Thoracic aorta (tissue), 2 donors: ENCODE measurements at regions not wholly inside any gene's neighbourhood (a gene's known extent, or its start where the extent isn't known, plus 50 kb on each side); places are given as distances from the start of the nearest gene placed in this dataset.

ENCODE experiments used
- ATAC-seq: fragments of 150-250 bp; one replicate; pipeline ENCODE4 v1.8.0; 2017; ENCODE audit warnings: low read depth; ENCODE audit not compliant: insufficient number of reproducible peaks, low FRiP score
- DNase-seq: peaks from one replicate; pipeline ENCODE4 v3.0.0-alpha.2; 2020; ENCODE audit warnings: low spot score
- H3K27ac ChIP-seq, 2 donors: fragments of 200-600 bp; sonication (generic); 1 replicate in 1 of 2; 2 replicates in 1 of 2; pipeline ENCODE4 v1.5.1; 2016; ENCODE audit warnings: mild to moderate bottlenecking in 2 of 2, moderate library complexity in 2 of 2
- H3K27me3 ChIP-seq: fragments of 200-600 bp; sonication (generic); replicated peaks from 2 replicates; pipeline ENCODE4 v1.6.0; 2016; ENCODE audit warnings: mild to moderate bottlenecking; ENCODE audit not compliant: insufficient read depth
- H3K36me3 ChIP-seq: fragments of 200-600 bp; sonication (generic); one replicate; pipeline ENCODE4 v1.5.1; 2016
- H3K4me1 ChIP-seq, 2 donors: fragments of 200-600 bp; sonication (generic); 1 replicate in 1 of 2; 2 replicates in 1 of 2; pipeline versions ENCODE4 v1.5.1 to v1.6.0; 2016; ENCODE audit warnings: low read depth in 2 of 2, mild to moderate bottlenecking in 1 of 2; ENCODE audit not compliant: control insufficient read depth in 1 of 2
- H3K4me3 ChIP-seq: fragments of 200-600 bp; sonication (generic); 2 replicates; pipeline ENCODE4 v1.5.1; 2016; ENCODE audit warnings: mild to moderate bottlenecking
- H3K9me3 ChIP-seq: fragments of 200-600 bp; sonication (generic); 2 replicates; pipeline ENCODE4 v1.5.1; 2016
- TF ChIP-seq, protein P1 (sequence below): fragments of 200-600 bp; sonication (generic); IDR thresholded peaks from one replicate; pipeline ENCODE4 v1.5.1; 2019; ENCODE audit warnings: antibody characterized with exemption

DNA sequence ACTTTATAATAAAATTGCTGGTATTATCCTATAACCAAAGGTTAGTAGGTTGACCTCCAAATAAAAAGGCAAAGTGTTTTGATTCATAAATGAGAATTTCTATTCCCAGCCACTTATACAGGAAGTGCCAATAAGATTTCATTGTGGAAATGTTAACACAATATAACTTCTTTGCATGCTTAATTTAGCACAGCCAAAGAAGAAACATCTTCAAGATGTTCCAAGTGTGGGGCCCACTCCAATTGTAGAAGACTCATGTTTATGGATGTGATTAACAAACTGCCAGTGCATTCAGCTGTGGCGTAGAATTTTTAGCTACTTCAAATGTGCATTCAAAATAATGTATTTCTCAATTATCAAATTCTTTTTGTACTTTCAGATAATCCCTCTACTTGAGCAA lies 402.3 kb downstream of the DEPDC1B start:
- TF ChIP-seq, protein P1, sequence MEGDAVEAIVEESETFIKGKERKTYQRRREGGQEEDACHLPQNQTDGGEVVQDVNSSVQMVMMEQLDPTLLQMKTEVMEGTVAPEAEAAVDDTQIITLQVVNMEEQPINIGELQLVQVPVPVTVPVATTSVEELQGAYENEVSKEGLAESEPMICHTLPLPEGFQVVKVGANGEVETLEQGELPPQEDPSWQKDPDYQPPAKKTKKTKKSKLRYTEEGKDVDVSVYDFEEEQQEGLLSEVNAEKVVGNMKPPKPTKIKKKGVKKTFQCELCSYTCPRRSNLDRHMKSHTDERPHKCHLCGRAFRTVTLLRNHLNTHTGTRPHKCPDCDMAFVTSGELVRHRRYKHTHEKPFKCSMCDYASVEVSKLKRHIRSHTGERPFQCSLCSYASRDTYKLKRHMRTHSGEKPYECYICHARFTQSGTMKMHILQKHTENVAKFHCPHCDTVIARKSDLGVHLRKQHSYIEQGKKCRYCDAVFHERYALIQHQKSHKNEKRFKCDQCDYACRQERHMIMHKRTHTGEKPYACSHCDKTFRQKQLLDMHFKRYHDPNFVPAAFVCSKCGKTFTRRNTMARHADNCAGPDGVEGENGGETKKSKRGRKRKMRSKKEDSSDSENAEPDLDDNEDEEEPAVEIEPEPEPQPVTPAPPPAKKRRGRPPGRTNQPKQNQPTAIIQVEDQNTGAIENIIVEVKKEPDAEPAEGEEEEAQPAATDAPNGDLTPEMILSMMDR, result no peak
- no peak overlapping the region for H3K27ac ChIP-seq
- H3K9me3 ChIP-seq, result no peaks in the 10 kb centered on the region
- H3K4me1 ChIP-seq, result peaks cover 0 to 4% of the 10 kb centered on the region in 2 donors
- ATAC-seq, result no peak
- DNase-seq, result no peak
- no peak overlapping the region for H3K4me3 ChIP-seq
- H3K36me3 ChIP-seq, result no peaks in the 10 kb centered on the region
- H3K27me3 ChIP-seq, result no peaks in the 10 kb centered on the region

DNA sequence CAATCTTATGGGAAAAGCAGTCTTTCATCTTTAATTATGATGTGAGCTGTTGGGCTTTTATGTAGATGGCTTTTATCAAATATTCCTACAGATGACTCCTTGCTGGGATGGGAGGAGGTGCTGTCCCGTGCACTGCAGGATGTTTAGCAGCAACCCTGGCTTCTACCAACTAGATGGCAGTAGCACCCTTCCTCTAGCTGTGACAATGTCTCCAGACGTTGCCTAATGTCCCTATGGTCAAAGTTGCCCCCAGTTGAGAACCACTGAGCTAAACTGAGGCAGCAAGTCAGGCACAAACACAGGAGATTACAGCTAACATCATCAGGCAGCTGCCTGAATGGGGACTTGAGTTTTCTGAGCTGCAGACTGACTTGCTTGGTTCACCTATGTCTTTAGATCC lies 401.9 kb upstream of the PDE4D start:
- Histone ChIP-seq H3K4me3 (no peak overlapping the region), H3K9me3 (no peaks in the 10 kb centered on the region), H3K36me3 (no peaks in the 10 kb centered on the region), H3K27me3 (no peaks in the 10 kb centered on the region), H3K4me1 (peaks cover 0 to 4% of the 10 kb centered on the region in 2 donors), H3K27ac (no peak overlapping the region)
- ATAC-seq (no peak), DNase-seq (no peak)
- TF ChIP-seq, protein P1, result no peak

DNA sequence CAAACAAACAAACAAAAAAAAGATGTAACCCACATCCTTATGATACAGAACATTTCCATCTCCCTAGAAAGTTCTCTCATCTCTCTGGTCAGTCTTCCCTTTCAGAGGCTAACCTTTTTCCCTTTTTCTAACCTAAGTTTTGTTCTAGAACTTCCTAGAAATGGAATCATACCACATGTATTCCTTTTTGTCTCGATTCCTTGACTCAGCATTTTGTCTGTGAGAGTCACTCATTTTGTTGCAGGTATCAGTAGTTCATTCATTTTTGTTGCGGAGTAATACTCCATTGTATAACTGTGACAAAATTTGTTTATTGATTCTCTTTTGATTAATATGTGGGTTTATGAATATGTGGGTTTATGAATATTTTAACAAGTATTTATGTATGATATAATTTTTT lies 400.0 kb upstream of the PDE4D start:
- ATAC-seq, result no peak
- Histone ChIP-seq H3K27ac (no peak overlapping the region), H3K4me1 (peaks cover 0 to 4% of the 10 kb centered on the region in 2 donors), H3K4me3 (no peak overlapping the region), H3K36me3 (no peaks in the 10 kb centered on the region), H3K27me3 (no peaks in the 10 kb centered on the region), H3K9me3 (no peaks in the 10 kb centered on the region)
- TF ChIP-seq, protein P1, result no peak
- no peak for DNase-seq

DNA sequence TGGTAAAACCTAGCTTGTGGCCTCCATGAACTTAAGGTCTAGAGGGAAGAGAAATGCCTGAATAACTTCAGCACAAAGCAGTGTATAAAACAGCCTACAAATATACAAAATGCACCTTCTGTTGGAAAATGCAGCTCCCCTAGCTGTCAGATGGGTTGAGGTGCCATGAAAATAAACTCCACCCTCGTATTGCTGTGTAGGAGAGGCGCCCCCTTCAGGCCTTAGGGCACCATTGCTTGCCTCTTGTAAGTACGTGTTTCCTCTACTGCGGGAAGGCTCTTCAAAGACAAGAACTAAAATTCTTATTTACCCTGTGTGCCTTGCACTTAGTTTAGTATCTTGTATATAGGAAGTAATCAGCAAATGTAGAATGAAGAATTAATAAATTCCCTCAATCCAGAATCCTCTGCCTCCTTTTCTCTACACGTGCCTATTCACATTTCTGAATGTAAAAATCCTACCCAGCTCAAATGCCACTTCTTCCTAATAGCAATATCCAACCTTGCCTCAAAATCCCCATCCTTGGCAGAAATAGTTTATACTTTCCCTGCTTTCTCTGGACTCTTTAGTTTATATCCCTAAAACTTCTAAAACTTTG lies 393.7 kb upstream of the PDE4D start:
- TF ChIP-seq, protein P1, result no peak
- Histone ChIP-seq H3K27ac (no peak overlapping the region), H3K4me3 (no peak overlapping the region), H3K36me3 (no peaks in the 10 kb centered on the region), H3K9me3 (no peaks in the 10 kb centered on the region), H3K4me1 (peaks cover 6 to 19% of the 10 kb centered on the region in 2 donors), H3K27me3 (no peaks in the 10 kb centered on the region)
- no peak for DNase-seq
- no peak for ATAC-seq

DNA sequence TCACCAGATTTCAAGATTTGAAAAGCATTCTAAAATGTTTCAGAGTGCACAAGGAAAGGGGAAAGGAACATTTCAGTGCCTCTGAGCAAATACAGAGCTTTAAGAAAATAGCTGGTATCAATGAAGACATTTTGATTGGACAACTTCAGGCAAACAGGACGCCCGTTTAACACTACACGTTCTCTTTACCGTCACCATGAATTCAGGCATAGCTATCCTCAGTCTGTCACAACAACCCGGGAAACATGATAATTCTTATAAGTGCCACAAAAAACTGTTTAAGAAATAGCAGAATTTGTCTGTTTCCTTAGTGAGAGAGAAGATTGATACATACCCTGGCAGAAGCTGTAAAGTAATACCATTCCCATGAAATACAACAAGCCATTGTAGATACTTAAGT lies 392.4 kb upstream of the PDE4D start:
- Histone ChIP-seq H3K4me1 (peaks cover 6 to 19% of the 10 kb centered on the region in 2 donors), H3K4me3 (peak overlapping the region; percentile 49), H3K27me3 (no peaks in the 10 kb centered on the region), H3K9me3 (no peaks in the 10 kb centered on the region), H3K27ac (peak overlapping the region; percentile 36 to 47), H3K36me3 (no peaks in the 10 kb centered on the region)
- TF ChIP-seq, protein P1, result no peak
- ATAC-seq, result no peak
- no peak for DNase-seq
